ENCODE measurements at regions not wholly inside any gene's neighbourhood (a gene's known extent, or its start where the extent isn't known, plus 50 kb on each side); places are given as distances from the start of the nearest gene placed in this dataset.
"Not testable (repeated sequence)": the region's sequence is repeated elsewhere in the genome, so short reads cannot be mapped to it uniquely, and the experiment has no call there.

- H3K4me1 ChIP-seq; H3K36me3 ChIP-seq (replicated peaks); DNase-seq (ENCODE audit: low spot score in 2 of 2); H3K4me3 ChIP-seq; H3K9me3 ChIP-seq; in situ Hi-C loops (cut with MboI; ENCODE audit: low sequenced_read_pairs); H3K27me3 ChIP-seq (ENCODE audit: low read depth): not testable (repeated sequence)
Measured at GRCh38 chr2:37746011-37746410, 74.6 kb upstream of the CDC42EP3 start.

GRCh38 chr2:37746883-37747282 is 75.4 kb upstream of the CDC42EP3 start:
- H3K4me3 ChIP-seq, result no peak overlapping the region
- no peaks in the 10 kb centered on the region for H3K9me3 ChIP-seq
- no peaks in the 10 kb centered on the region for H3K4me1 ChIP-seq
- in situ Hi-C loops (cut with MboI; ENCODE audit: low sequenced_read_pairs), result no loop called here
- no peaks in the 10 kb centered on the region for H3K27me3 ChIP-seq (ENCODE audit: low read depth)
- DNase-seq (ENCODE audit: low spot score in 2 of 2), result no peak
- H3K36me3 ChIP-seq (replicated peaks), result no peaks in the 10 kb centered on the region

- Histone ChIP-seq H3K4me1 (no peaks in the 10 kb centered on the region), H3K27me3 (ENCODE audit: low read depth) (no peaks in the 10 kb centered on the region), H3K4me3 (no peak overlapping the region), H3K36me3 (replicated peaks) (no peaks in the 10 kb centered on the region), H3K9me3 (no peaks in the 10 kb centered on the region)
- DNase-seq (ENCODE audit: low spot score in 2 of 2), result no peak
- in situ Hi-C loops (cut with MboI; ENCODE audit: low sequenced_read_pairs), result no loop called here
Measured at GRCh38 chr2:37748541-37748940, 77.1 kb upstream of the CDC42EP3 start.

GRCh38 chr2:37750286-37750685 is 78.8 kb upstream of the CDC42EP3 start:
- in situ Hi-C loops (cut with MboI; ENCODE audit: low sequenced_read_pairs); H3K36me3 ChIP-seq (replicated peaks); H3K4me1 ChIP-seq; H3K4me3 ChIP-seq; H3K9me3 ChIP-seq; DNase-seq (ENCODE audit: low spot score in 2 of 2); H3K27me3 ChIP-seq (ENCODE audit: low read depth): not testable (repeated sequence)

- no peaks in the 10 kb centered on the region for H3K27me3 ChIP-seq (ENCODE audit: low read depth)
- in situ Hi-C loops (cut with MboI; ENCODE audit: low sequenced_read_pairs), result no loop called here
- H3K36me3 ChIP-seq (replicated peaks), result no peaks in the 10 kb centered on the region
- DNase-seq (ENCODE audit: low spot score in 2 of 2), result no peak
- no peak overlapping the region for H3K4me3 ChIP-seq
- H3K4me1 ChIP-seq, result no peaks in the 10 kb centered on the region
- no peaks in the 10 kb centered on the region for H3K9me3 ChIP-seq
Measured at GRCh38 chr2:37752766-37753165, 81.3 kb upstream of the CDC42EP3 start.

GRCh38 chr2:37753758-37754157 is 82.3 kb upstream of the CDC42EP3 start:
- in situ Hi-C loops (cut with MboI; ENCODE audit: low sequenced_read_pairs), result no loop called here
- H3K4me3 ChIP-seq, result no peak overlapping the region
- no peak for DNase-seq (ENCODE audit: low spot score in 2 of 2)

GRCh38 chr2:37755961-37756559 is 84.6 kb upstream of the CDC42EP3 start:
- H3K4me1 ChIP-seq; DNase-seq (ENCODE audit: low spot score in 2 of 2); H3K4me3 ChIP-seq; H3K9me3 ChIP-seq; H3K27me3 ChIP-seq (ENCODE audit: low read depth); H3K36me3 ChIP-seq (replicated peaks); in situ Hi-C loops (cut with MboI; ENCODE audit: low sequenced_read_pairs): not testable (repeated sequence)

More at GRCh38 chr2:37753758-37754157, 82.3 kb upstream of the CDC42EP3 start:
- Histone ChIP-seq H3K4me1 (peaks cover 3% of the 10 kb centered on the region), H3K9me3 (no peaks in the 10 kb centered on the region), H3K36me3 (replicated peaks) (no peaks in the 10 kb centered on the region), H3K27me3 (ENCODE audit: low read depth) (no peaks in the 10 kb centered on the region)

- H3K4me3 ChIP-seq; H3K36me3 ChIP-seq (replicated peaks); H3K4me1 ChIP-seq; in situ Hi-C loops (cut with MboI; ENCODE audit: low sequenced_read_pairs); H3K9me3 ChIP-seq; H3K27me3 ChIP-seq (ENCODE audit: low read depth); DNase-seq (ENCODE audit: low spot score in 2 of 2): not testable (repeated sequence)
Measured at GRCh38 chr2:37757456-37757855, 86.0 kb upstream of the CDC42EP3 start.

- H3K4me1 ChIP-seq; H3K4me3 ChIP-seq; H3K9me3 ChIP-seq; in situ Hi-C loops (cut with MboI; ENCODE audit: low sequenced_read_pairs); DNase-seq (ENCODE audit: low spot score in 2 of 2); H3K36me3 ChIP-seq (replicated peaks); H3K27me3 ChIP-seq (ENCODE audit: low read depth): not testable (repeated sequence)
Measured at GRCh38 chr2:37758141-37758601, 86.7 kb upstream of the CDC42EP3 start.

- H3K9me3 ChIP-seq; H3K4me3 ChIP-seq; DNase-seq (ENCODE audit: low spot score in 2 of 2); H3K27me3 ChIP-seq (ENCODE audit: low read depth); H3K4me1 ChIP-seq; H3K36me3 ChIP-seq (replicated peaks); in situ Hi-C loops (cut with MboI; ENCODE audit: low sequenced_read_pairs): not testable (repeated sequence)
Measured at GRCh38 chr2:37759989-37760388, 88.5 kb upstream of the CDC42EP3 start.

GRCh38 chr2:37760471-37760870 is 89.0 kb upstream of the CDC42EP3 start:
- H3K4me1 ChIP-seq, result peaks cover 6% of the 10 kb centered on the region
- no peak for DNase-seq (ENCODE audit: low spot score in 2 of 2)
- H3K9me3 ChIP-seq, result no peaks in the 10 kb centered on the region
- in situ Hi-C loops (cut with MboI; ENCODE audit: low sequenced_read_pairs), result no loop called here
- no peaks in the 10 kb centered on the region for H3K36me3 ChIP-seq (replicated peaks)
- no peaks in the 10 kb centered on the region for H3K27me3 ChIP-seq (ENCODE audit: low read depth)
- H3K4me3 ChIP-seq, result no peak overlapping the region

GRCh38 chr2:37762281-37762680 is 90.8 kb upstream of the CDC42EP3 start:
- H3K4me1 ChIP-seq; in situ Hi-C loops (cut with MboI; ENCODE audit: low sequenced_read_pairs): not testable (repeated sequence)

GRCh38 chr2:37764739-37765138 is 93.3 kb upstream of the CDC42EP3 start:
- H3K9me3 ChIP-seq, result no peaks in the 10 kb centered on the region
- no peaks in the 10 kb centered on the region for H3K36me3 ChIP-seq (replicated peaks)
- DNase-seq (ENCODE audit: low spot score in 2 of 2), result no peak
- H3K4me3 ChIP-seq, result no peak overlapping the region
- H3K4me1 ChIP-seq, result peaks cover 3% of the 10 kb centered on the region; the same call in 1 of the 2 replicates
- no peaks in the 10 kb centered on the region for H3K27me3 ChIP-seq (ENCODE audit: low read depth)
- in situ Hi-C loops (cut with MboI; ENCODE audit: low sequenced_read_pairs), result no loop called here

More at GRCh38 chr2:37762281-37762680, 90.8 kb upstream of the CDC42EP3 start:
- not testable (repeated sequence) for DNase-seq (ENCODE audit: low spot score in 2 of 2); H3K36me3 ChIP-seq (replicated peaks); H3K4me3 ChIP-seq; H3K27me3 ChIP-seq (ENCODE audit: low read depth); H3K9me3 ChIP-seq

- H3K9me3 ChIP-seq, result no peaks in the 10 kb centered on the region; the same call in 1 of the 2 replicates
- H3K4me1 ChIP-seq, result peaks cover 3% of the 10 kb centered on the region; the same call in 1 of the 2 replicates
- DNase-seq (ENCODE audit: low spot score in 2 of 2), result no peak
- in situ Hi-C loops (cut with MboI; ENCODE audit: low sequenced_read_pairs), result no loop called here
- H3K27me3 ChIP-seq (ENCODE audit: low read depth), result no peaks in the 10 kb centered on the region
- no peaks in the 10 kb centered on the region for H3K36me3 ChIP-seq (replicated peaks)
- H3K4me3 ChIP-seq, result no peak overlapping the region
Measured at GRCh38 chr2:37766106-37766505, 94.7 kb upstream of the CDC42EP3 start.

- Histone ChIP-seq H3K4me1 (peaks cover 3% of the 10 kb centered on the region; the same call in 1 of the 2 replicates), H3K9me3 (no peaks in the 10 kb centered on the region; the same call in 1 of the 2 replicates), H3K36me3 (replicated peaks) (no peaks in the 10 kb centered on the region), H3K27me3 (ENCODE audit: low read depth) (no peaks in the 10 kb centered on the region), H3K4me3 (no peak overlapping the region)
- in situ Hi-C loops (cut with MboI; ENCODE audit: low sequenced_read_pairs), result no loop called here
- no peak for DNase-seq (ENCODE audit: low spot score in 2 of 2)
Measured at GRCh38 chr2:37767046-37767445, 95.6 kb upstream of the CDC42EP3 start.

Data from HAP-1 (cell line).